ENCODE measurements at regions not wholly inside any gene's neighbourhood (a gene's known extent, or its start where the extent isn't known, plus 50 kb on each side); places are given as distances from the start of the nearest gene placed in this dataset.

DNA sequence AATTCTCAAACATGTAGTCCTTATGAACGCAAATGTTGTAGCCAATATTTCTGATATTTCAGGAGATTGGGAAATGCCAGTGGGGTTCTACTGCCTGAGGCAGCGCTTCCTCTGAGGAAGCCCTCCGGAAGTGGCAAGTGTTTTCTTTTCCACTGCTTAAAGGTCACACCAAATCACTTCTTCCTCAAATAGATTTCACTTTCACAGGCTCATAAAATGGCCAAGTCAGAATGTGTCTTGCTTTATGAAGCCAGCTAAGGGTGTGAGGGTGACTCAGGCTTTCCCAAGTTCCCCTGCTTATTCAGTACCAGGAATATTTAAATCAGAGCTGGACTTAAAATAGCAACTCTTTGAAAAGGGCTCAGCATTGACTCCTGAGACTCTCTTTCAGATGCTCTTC lies 514.2 kb upstream of the DIPK2B start:
- TF ChIP-seq CTCF (conservative IDR thresholded peaks at IDR 0.05; ENCODE audit: low read depth) = no peak
- no peak overlapping the region for H3K27ac ChIP-seq
- POLR2A ChIA-PET (ENCODE audit: low non-redundant PET) = no interaction called here
- no peak for DNase-seq (ENCODE audit: low spot score)
- CTCF ChIA-PET = no interaction called here

DNA sequence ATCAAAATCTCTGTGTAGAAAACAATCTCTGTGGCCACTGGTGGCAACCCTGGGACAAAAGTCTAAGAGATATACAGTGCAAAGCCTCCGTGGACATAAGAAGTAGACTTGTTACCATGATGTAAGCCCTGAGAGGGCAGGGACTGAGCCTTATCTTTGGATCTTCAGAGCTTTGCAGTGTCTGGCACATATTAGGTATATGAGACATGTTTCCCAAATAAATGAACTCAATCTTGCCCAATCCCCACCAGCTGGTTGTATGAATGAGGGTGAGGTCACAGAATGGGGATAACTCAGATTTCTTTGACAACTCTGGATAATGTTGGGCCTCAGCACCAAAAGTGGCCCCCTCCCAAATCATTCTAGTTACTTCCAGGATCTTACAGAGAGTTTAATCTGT lies 511.4 kb upstream of the DIPK2B start:
- ChIA-PET CTCF (no interaction called here), POLR2A (ENCODE audit: low non-redundant PET) (no interaction called here)
- TF ChIP-seq CTCF (conservative IDR thresholded peaks at IDR 0.05; ENCODE audit: low read depth) = no peak
- H3K27ac ChIP-seq = no peak overlapping the region
- no peak for DNase-seq (ENCODE audit: low spot score)

GRCh38 chrX:45711231-45711630 lies 510.6 kb upstream of the DIPK2B start:
- POLR2A ChIA-PET (ENCODE audit: low non-redundant PET) = no interaction called here
- CTCF ChIA-PET = no interaction called here
- TF ChIP-seq CTCF (conservative IDR thresholded peaks at IDR 0.05; ENCODE audit: low read depth) = no peak
- H3K27ac ChIP-seq = no peak overlapping the region
- DNase-seq (ENCODE audit: low spot score) = no peak

GRCh38 chrX:45710081-45710801 lies 509.6 kb upstream of the DIPK2B start:
- POLR2A ChIA-PET (ENCODE audit: low non-redundant PET) = interaction anchor here (0.6 kb wide), 1 partner anchor 11 kb away, joined by 3 read pairs; no protein-coding TSS in a partner anchor
- CTCF ChIA-PET = no interaction called here
- H3K27ac ChIP-seq = peak overlapping the region; percentile 56; the same call in 1 of the 2 replicates
- TF ChIP-seq CTCF (conservative IDR thresholded peaks at IDR 0.05; ENCODE audit: low read depth) = no peak
- DNase-seq (ENCODE audit: low spot score) = peak; percentile 71

DNA sequence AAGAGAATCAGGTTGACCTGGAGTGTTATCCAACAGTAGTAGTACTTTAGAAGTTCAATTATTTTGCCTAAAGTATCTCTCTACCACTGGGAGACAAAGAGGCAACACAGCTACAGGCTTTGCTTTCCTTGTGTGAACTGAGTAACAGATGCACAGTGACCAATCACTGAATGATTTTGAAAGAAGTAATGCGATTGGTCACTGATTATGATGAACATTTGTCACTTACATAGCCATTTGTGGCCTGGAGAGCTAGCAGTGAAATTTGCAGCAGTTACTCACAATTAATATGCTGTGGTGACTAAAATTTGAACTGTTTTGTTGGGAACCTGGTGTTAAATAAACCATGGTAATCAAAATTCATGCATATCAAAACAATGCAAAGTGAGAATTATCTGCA lies 508.7 kb upstream of the DIPK2B start:
- no peak for DNase-seq (ENCODE audit: low spot score)
- no peak for TF ChIP-seq CTCF (conservative IDR thresholded peaks at IDR 0.05; ENCODE audit: low read depth)
- ChIA-PET CTCF (no interaction called here), POLR2A (ENCODE audit: low non-redundant PET) (no interaction called here)
- H3K27ac ChIP-seq = no peak overlapping the region

DNA sequence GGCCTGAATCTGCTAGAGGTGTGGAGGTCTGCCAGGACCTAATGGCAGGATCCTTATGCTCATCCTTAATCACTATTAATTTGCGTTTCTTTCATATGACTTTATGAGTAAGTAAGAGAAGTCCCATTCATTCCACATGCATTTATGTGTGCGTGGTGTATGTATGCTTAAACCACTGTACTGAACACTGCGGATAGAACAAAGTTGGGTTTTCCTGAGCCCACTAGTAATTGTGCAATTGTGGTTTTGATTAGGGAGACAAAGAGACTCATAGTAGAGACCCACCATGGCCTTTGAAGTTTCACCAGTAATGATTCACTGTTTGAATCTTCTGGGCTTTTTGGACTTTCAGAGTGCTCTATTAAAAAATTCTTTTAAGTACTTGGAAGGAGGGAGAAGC lies 498.5 kb upstream of the DIPK2B start:
- CTCF ChIA-PET = no interaction called here
- TF ChIP-seq CTCF (conservative IDR thresholded peaks at IDR 0.05; ENCODE audit: low read depth) = no peak
- POLR2A ChIA-PET (ENCODE audit: low non-redundant PET) = no interaction called here
- no peak for DNase-seq (ENCODE audit: low spot score)
- no peak overlapping the region for H3K27ac ChIP-seq

All from RWPE1 (cell line).